Retinal pigment epithelial cell (primary cell): ENCODE measurements at regions not wholly inside any gene's neighbourhood (a gene's known extent, or its start where the extent isn't known, plus 50 kb on each side); places are given as distances from the start of the nearest gene placed in this dataset.

ENCODE experiments used
- DNase-seq: peaks from one replicate; pipeline ENCODE4 v3.0.0-alpha.2; 2010; ENCODE audit warnings: low read depth
- H3K4me3 ChIP-seq: 2 replicates; pipeline ENCODE4 v1.5.1; 2011; ENCODE audit warnings: mild to moderate bottlenecking, low read length, control low read depth, moderate library complexity
- CTCF ChIP-seq: conservative IDR thresholded peaks from 2 replicates; pipeline ENCODE4 v1.5.1; 2011; ENCODE audit warnings: low read depth, low read length, control low read depth, inconsistent platforms

GRCh38 chr18:39604836-39605235, 2039.2 kb upstream of the CELF4 start:
- no peak for TF ChIP-seq CTCF
- no peak overlapping the region for H3K4me3 ChIP-seq
- DNase-seq = no peak

GRCh38 chr18:39602131-39602530, 2036.5 kb upstream of the CELF4 start:
- no peak for DNase-seq
- no peak for TF ChIP-seq CTCF
- no peak overlapping the region for H3K4me3 ChIP-seq

- no peak for TF ChIP-seq CTCF
- peak; percentile 41 for DNase-seq
- no peak overlapping the region for H3K4me3 ChIP-seq
These were observed 2035.3 kb upstream of the CELF4 start for GRCh38 chr18:39600894-39601293.

GRCh38 chr18:39599251-39599650, 2033.7 kb upstream of the CELF4 start:
- no peak overlapping the region for H3K4me3 ChIP-seq
- TF ChIP-seq CTCF = no peak
- DNase-seq = no peak

- TF ChIP-seq CTCF = no peak
- DNase-seq = no peak
- H3K4me3 ChIP-seq = no peak overlapping the region
These were observed 2031.3 kb upstream of the CELF4 start for GRCh38 chr18:39596891-39597290.

GRCh38 chr18:39596221-39596620, 2030.6 kb upstream of the CELF4 start:
- no peak for TF ChIP-seq CTCF
- no peak overlapping the region for H3K4me3 ChIP-seq
- no peak for DNase-seq

- DNase-seq = no peak
These were observed 2028.6 kb upstream of the CELF4 start for GRCh38 chr18:39594206-39594605.

More at GRCh38 chr18:39594206-39594605, 2028.6 kb upstream of the CELF4 start:
- H3K4me3 ChIP-seq = no peak overlapping the region
- TF ChIP-seq CTCF = no peak
